Gastrocnemius medialis (tissue), 4 donors: ENCODE measurements at regions not wholly inside any gene's neighbourhood (a gene's known extent, or its start where the extent isn't known, plus 50 kb on each side); places are given as distances from the start of the nearest gene placed in this dataset.

Experiments used
- ATAC-seq, 2 donors: fragments of 150-250 bp; one replicate each; pipeline ENCODE4 v1.9.1; 2016
- DNase-seq, 2 donors: peaks; one replicate each; pipeline ENCODE4 v3.0.0-alpha.2; 2019
- H3K27ac ChIP-seq, 4 donors: fragments of 200-600 bp; sonication (generic); 1 replicate in 1 of 4; 2 replicates in 3 of 4; pipeline ENCODE4 v1.5.1; 2016 to 2018; ENCODE audit warnings: mild to moderate bottlenecking in 2 of 4, moderate library complexity in 1 of 4
- H3K27me3 ChIP-seq, 3 donors: fragments of 200-600 bp; sonication (generic) in 2 of 3; 1 replicate in 1 of 3; 2 replicates in 2 of 3; pipeline versions ENCODE4 v1.5.1 to v1.6.0; 2016 to 2019; ENCODE audit warnings: mild to moderate bottlenecking in 1 of 3, moderate library complexity in 1 of 3
- H3K36me3 ChIP-seq, 2 donors: fragments of 200-600 bp; sonication (generic) in 1 of 2; one replicate each; pipeline ENCODE4 v1.5.1; 2017 to 2018
- H3K4me1 ChIP-seq, 2 donors: fragments of 200-600 bp; sonication (generic) in 1 of 2; one replicate each; pipeline ENCODE4 v1.5.1; 2016 to 2017; ENCODE audit warnings: mild to moderate bottlenecking in 2 of 2
- H3K4me3 ChIP-seq, 4 donors: fragments of 200-600 bp; sonication (generic) in 3 of 4; 1 replicate in 1 of 4; 2 replicates in 3 of 4; pipeline ENCODE4 v1.5.1; 2016 to 2019; ENCODE audit warnings: mild to moderate bottlenecking in 2 of 4
- H3K9me3 ChIP-seq, 3 donors: fragments of 200-600 bp; sonication (generic) in 2 of 3; 1 replicate in 1 of 3; 2 replicates in 2 of 3; pipeline ENCODE4 v1.5.1; 2016 to 2019
- CTCF ChIP-seq, 5 experiments: fragments of 450-650 bp in 3 of 5; fragments of 200-600 bp in 2 of 5; sonication (generic) in 2 of 5; IDR thresholded peaks in 4 of 5; conservative IDR thresholded peaks in 1 of 5; 1 replicate in 4 of 5; 2 replicates in 1 of 5; pipeline ENCODE4 v1.5.1; 2016 to 2019; ENCODE audit warnings: antibody characterized with exemption in 5 of 5, mild to moderate bottlenecking in 3 of 5, moderate library complexity in 3 of 5
- POLR2A ChIP-seq, 2 donors: fragments of 450-650 bp; IDR thresholded peaks; one replicate each; pipeline ENCODE4 v1.6.1; 2017; ENCODE audit warnings: antibody characterized with exemption in 2 of 2, mild to moderate bottlenecking in 2 of 2, moderate library complexity in 2 of 2
- in situ Hi-C, 4 donors: fragments of 200-750 bp; cut with MboI; loops; one replicate each; pipeline versions ENCODE4 v1.15.0 to v1.8.0; 2017; ENCODE audit warnings: low sequenced_read_pairs in 4 of 4
- intact Hi-C: fragments of 100-400 bp; cut with DNase I; formaldehyde crosslinking; loops from one replicate; pipeline ENCODE4 v1.15.1; 2023; ENCODE audit warnings: low total_unique reads

GRCh38 chr12:77253321-77253720, 188.0 kb upstream of the E2F7 start:
- no peaks in the 10 kb centered on the region for H3K9me3 ChIP-seq
- H3K4me1 ChIP-seq = no peaks in the 10 kb centered on the region
- no peak for ATAC-seq
- DNase-seq = no peak
- no peak overlapping the region for H3K27ac ChIP-seq
- no peaks in the 10 kb centered on the region for H3K36me3 ChIP-seq
- H3K27me3 ChIP-seq = no peaks in the 10 kb centered on the region
- in situ Hi-C loops (no loop called here), intact Hi-C loops (no loop called here)
- no peak overlapping the region for H3K4me3 ChIP-seq
- TF ChIP-seq POLR2A (IDR thresholded peaks at IDR 0.05) (no peak), CTCF (IDR thresholded peaks at IDR 0.05 in 4 of 5, conservative IDR thresholded peaks at IDR 0.05 in 1 of 5) (no peak)

GRCh38 chr12:77251799-77252198, 186.4 kb upstream of the E2F7 start:
- DNase-seq (no peak), ATAC-seq (no peak)
- in situ Hi-C loops = no loop called here

GRCh38 chr12:77249892-77250291, 184.5 kb upstream of the E2F7 start:
- H3K36me3 ChIP-seq = no peaks in the 10 kb centered on the region
- no peak for ATAC-seq
- no peaks in the 10 kb centered on the region for H3K4me1 ChIP-seq
- TF ChIP-seq POLR2A (IDR thresholded peaks at IDR 0.05) (no peak), CTCF (IDR thresholded peaks at IDR 0.05 in 4 of 5, conservative IDR thresholded peaks at IDR 0.05 in 1 of 5) (no peak)
- no peaks in the 10 kb centered on the region for H3K9me3 ChIP-seq
- no peaks in the 10 kb centered on the region for H3K27me3 ChIP-seq
- no peak overlapping the region for H3K4me3 ChIP-seq
- no peak for DNase-seq
- intact Hi-C loops (no loop called here), in situ Hi-C loops (no loop called here)
- H3K27ac ChIP-seq = no peak overlapping the region

More at GRCh38 chr12:77251799-77252198, 186.4 kb upstream of the E2F7 start:
- no peaks in the 10 kb centered on the region for H3K9me3 ChIP-seq
- H3K4me1 ChIP-seq = no peaks in the 10 kb centered on the region
- H3K27me3 ChIP-seq = no peaks in the 10 kb centered on the region
- TF ChIP-seq CTCF (IDR thresholded peaks at IDR 0.05 in 4 of 5, conservative IDR thresholded peaks at IDR 0.05 in 1 of 5) (no peak), POLR2A (IDR thresholded peaks at IDR 0.05) (no peak)
- H3K36me3 ChIP-seq = no peaks in the 10 kb centered on the region
- intact Hi-C loops = no loop called here
- no peak overlapping the region for H3K27ac ChIP-seq
- H3K4me3 ChIP-seq = no peak overlapping the region

- no peak for TF ChIP-seq POLR2A (IDR thresholded peaks at IDR 0.05)
- no peak for TF ChIP-seq CTCF (IDR thresholded peaks at IDR 0.05 in 4 of 5, conservative IDR thresholded peaks at IDR 0.05 in 1 of 5)
- intact Hi-C loops = no loop called here
Measured at GRCh38 chr12:77248036-77248435, 182.7 kb upstream of the E2F7 start.

GRCh38 chr12:77247542-77247941, 182.2 kb upstream of the E2F7 start:
- no peak for ATAC-seq
- H3K9me3 ChIP-seq = no peaks in the 10 kb centered on the region

More at GRCh38 chr12:77248036-77248435, 182.7 kb upstream of the E2F7 start:
- Histone ChIP-seq H3K27ac (no peak overlapping the region), H3K36me3 (no peaks in the 10 kb centered on the region), H3K27me3 (no peaks in the 10 kb centered on the region), H3K4me1 (no peaks in the 10 kb centered on the region), H3K4me3 (no peak overlapping the region), H3K9me3 (no peaks in the 10 kb centered on the region)
- ATAC-seq (no peak), DNase-seq (no peak)
- in situ Hi-C loops = no loop called here

More at GRCh38 chr12:77247542-77247941, 182.2 kb upstream of the E2F7 start:
- Histone ChIP-seq H3K27ac (no peak overlapping the region), H3K4me1 (no peaks in the 10 kb centered on the region), H3K27me3 (no peaks in the 10 kb centered on the region), H3K36me3 (no peaks in the 10 kb centered on the region), H3K4me3 (no peak overlapping the region)
- intact Hi-C loops = no loop called here
- no peak for TF ChIP-seq POLR2A (IDR thresholded peaks at IDR 0.05)
- no peak for TF ChIP-seq CTCF (IDR thresholded peaks at IDR 0.05 in 4 of 5, conservative IDR thresholded peaks at IDR 0.05 in 1 of 5)
- DNase-seq = no peak
- in situ Hi-C loops = no loop called here
